Prostate gland (tissue), 1 donor: ENCODE measurements at regions not wholly inside any gene's neighbourhood (a gene's known extent, or its start where the extent isn't known, plus 50 kb on each side); places are given as distances from the start of the nearest gene placed in this dataset.

Experiments used
- POLR2A ChIP-seq: fragments of 450-650 bp; IDR thresholded peaks from one replicate; pipeline ENCODE4 v1.6.1; 2016; ENCODE audit warnings: antibody characterized with exemption, mild to moderate bottlenecking
- POLR2AphosphoS5 ChIP-seq: sonication (generic); formaldehyde crosslinking; IDR thresholded peaks from one replicate; pipeline ENCODE4 v1.6.1; 2017; ENCODE audit warnings: antibody characterized with exemption

DNA sequence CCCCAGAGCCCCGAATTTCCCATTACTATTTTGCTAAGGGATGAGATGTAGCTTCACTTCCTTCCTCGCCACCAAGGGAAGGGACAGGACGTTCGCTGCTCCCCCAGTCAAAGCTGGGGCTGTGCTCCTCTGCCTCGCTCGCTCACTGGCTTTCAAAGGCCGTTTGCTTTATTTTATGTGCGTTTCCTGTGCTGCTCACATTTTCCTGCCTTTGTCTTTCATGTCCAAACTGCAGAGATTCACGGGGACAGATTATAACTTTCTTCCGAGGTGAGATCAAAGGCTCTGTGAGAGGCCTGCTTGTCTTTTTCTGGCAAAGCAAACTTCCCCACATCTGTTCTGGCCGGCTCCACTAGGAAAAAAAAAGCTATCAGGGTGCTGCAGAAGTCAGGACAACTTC lies 76.0 kb upstream of the FZD10 start:
- TF ChIP-seq POLR2A (no peak), POLR2AphosphoS5 (no peak)
